CMK (cell line): ENCODE measurements at regions not wholly inside any gene's neighbourhood (a gene's known extent, or its start where the extent isn't known, plus 50 kb on each side); places are given as distances from the start of the nearest gene placed in this dataset.

ENCODE experiments used
- DNase-seq: peaks from one replicate; pipeline ENCODE4 v3.0.0-alpha.2; 2010; ENCODE audit warnings: low read depth

- no peak for DNase-seq
Observed at GRCh38 chr15:60093273-60094067, 89.4 kb downstream of the FOXB1 start.

GRCh38 chr15:60095711-60096110, 91.6 kb downstream of the FOXB1 start:
- no peak for DNase-seq

GRCh38 chr15:60096157-60096556, 92.0 kb downstream of the FOXB1 start:
- DNase-seq: no peak

- DNase-seq: no peak
Observed at GRCh38 chr15:60101416-60101815, 97.3 kb downstream of the FOXB1 start.

GRCh38 chr15:60102748-60103147, 98.6 kb downstream of the FOXB1 start:
- DNase-seq: no peak

GRCh38 chr15:60110909-60111308, 106.8 kb downstream of the FOXB1 start:
- no peak for DNase-seq

GRCh38 chr15:60115579-60116380, 111.7 kb downstream of the FOXB1 start:
- DNase-seq: no peak

GRCh38 chr15:60116456-60117089, 112.5 kb downstream of the FOXB1 start:
- DNase-seq: no peak

- DNase-seq: no peak
Observed at GRCh38 chr15:60118146-60118545, 114.0 kb downstream of the FOXB1 start.

- no peak for DNase-seq
Observed at GRCh38 chr15:60118626-60119025, 114.5 kb downstream of the FOXB1 start.

GRCh38 chr15:60119101-60119500, 115.0 kb downstream of the FOXB1 start:
- DNase-seq: no peak

GRCh38 chr15:60120100-60120499, 116.0 kb downstream of the FOXB1 start:
- DNase-seq: no peak

GRCh38 chr15:60121845-60122244, 117.7 kb downstream of the FOXB1 start:
- no peak for DNase-seq

GRCh38 chr15:60122691-60123090, 118.6 kb downstream of the FOXB1 start:
- DNase-seq: no peak

GRCh38 chr15:60124460-60125070, 120.5 kb downstream of the FOXB1 start:
- DNase-seq: no peak

GRCh38 chr15:60125334-60125733, 121.2 kb downstream of the FOXB1 start:
- no peak for DNase-seq

GRCh38 chr15:60126200-60126599, 122.1 kb downstream of the FOXB1 start:
- DNase-seq: no peak

- no peak for DNase-seq
Observed at GRCh38 chr15:60126661-60127060, 122.5 kb downstream of the FOXB1 start.

GRCh38 chr15:60128000-60128376, 123.9 kb downstream of the FOXB1 start:
- no peak for DNase-seq

- no peak for DNase-seq
Observed at GRCh38 chr15:60128710-60129109, 124.6 kb downstream of the FOXB1 start.

- DNase-seq: no peak
Observed at GRCh38 chr15:60130398-60130797, 126.3 kb downstream of the FOXB1 start.

GRCh38 chr15:60130821-60131220, 126.7 kb downstream of the FOXB1 start:
- no peak for DNase-seq

- no peak for DNase-seq
Observed at GRCh38 chr15:60134609-60135008, 130.5 kb downstream of the FOXB1 start.
